ENCODE measurements at regions not wholly inside any gene's neighbourhood (a gene's known extent, or its start where the extent isn't known, plus 50 kb on each side); places are given as distances from the start of the nearest gene placed in this dataset.

- ATAC-seq (no peak), DNase-seq (no peak)
- Mint-ChIP-seq H3K9me3 (no peaks in the 10 kb centered on the region), H3K36me3 (no peaks in the 10 kb centered on the region), H3K4me1 (no peaks in the 10 kb centered on the region), H3K27me3 (ENCODE audit: low read depth in 2 of 2) (peaks cover 0 to 3% of the 10 kb centered on the region in 2 donors), H3K27ac (no peak overlapping the region), H3K4me3 (no peak overlapping the region)
- H3K9me3 ChIP-seq (ENCODE audit: control insufficient read depth, insufficient read depth, low read length) = no peaks in the 10 kb centered on the region
- H3K36me3 ChIP-seq (ENCODE audit: control insufficient read depth, insufficient read depth, low read length) = no peaks in the 10 kb centered on the region
- 93% methylated on average over 4 of the region's 4 CpGs for WGBS (ENCODE audit: insufficient coverage)
- intact Hi-C loops (cut with micrococcal nuclease) = no loop called here
- H3K27ac ChIP-seq (ENCODE audit: low read length) = no peak overlapping the region
- no peak for TF ChIP-seq CTCF (IDR thresholded peaks at IDR 0.05)
- no peaks in the 10 kb centered on the region for H3K4me1 ChIP-seq (ENCODE audit: control insufficient read depth, insufficient read depth, low read length)
- H3K4me3 ChIP-seq (ENCODE audit: low read length) = no peak overlapping the region
- no peaks in the 10 kb centered on the region for H3K27me3 ChIP-seq (ENCODE audit: control insufficient read depth, insufficient read depth, low read length)
Measured at GRCh38 chr13:44803390-44803789, 185.9 kb downstream of the NUFIP1 start.

DNA sequence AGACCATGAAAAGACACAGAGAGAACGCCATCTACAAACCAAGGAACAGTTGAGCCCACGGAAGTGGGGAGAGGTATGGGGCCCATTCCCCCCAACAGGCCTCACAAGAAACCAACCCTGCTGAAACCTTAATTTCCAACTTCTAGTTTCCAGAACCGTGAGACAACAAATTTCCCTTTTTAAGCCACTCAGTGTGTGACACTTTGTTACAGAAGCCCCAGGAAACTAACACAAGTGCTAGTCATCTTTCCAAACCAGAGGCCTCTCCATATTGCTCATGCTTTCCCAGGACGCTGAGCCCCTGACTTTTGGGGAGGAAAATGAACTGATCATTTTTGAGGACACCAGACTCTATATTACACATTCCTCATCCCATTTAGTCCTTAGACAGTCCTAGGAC, 186.8 kb downstream of the NUFIP1 start:
- 71% methylated on average over 4 of the region's 4 CpGs for WGBS (ENCODE audit: insufficient coverage)
- no peak for DNase-seq

DNA sequence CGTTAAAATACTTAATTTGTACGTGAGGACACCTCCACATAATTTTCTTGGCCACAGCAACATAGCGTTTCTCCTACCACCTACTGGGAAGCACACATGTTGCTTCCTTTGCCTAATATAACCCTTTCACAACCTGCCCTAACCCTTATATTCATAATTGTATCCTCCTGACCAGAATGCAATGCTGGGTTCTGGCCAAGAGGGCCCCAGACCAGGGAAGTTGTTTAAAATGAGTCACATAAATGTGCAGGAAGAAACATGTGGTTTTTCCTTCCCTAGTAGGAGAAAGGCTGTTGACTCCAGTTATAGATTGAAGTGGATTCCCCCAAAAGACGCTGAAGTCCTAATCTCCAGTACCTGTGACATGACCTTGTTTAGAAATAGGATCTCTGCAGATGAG, 187.3 kb downstream of the NUFIP1 start:
- DNase-seq (no peak), ATAC-seq (no peak)
- Histone ChIP-seq H3K27ac (ENCODE audit: low read length) (no peak overlapping the region), H3K4me3 (ENCODE audit: low read length) (no peak overlapping the region), H3K27me3 (ENCODE audit: control insufficient read depth, insufficient read depth, low read length) (no peaks in the 10 kb centered on the region), H3K9me3 (ENCODE audit: control insufficient read depth, insufficient read depth, low read length) (no peaks in the 10 kb centered on the region), H3K4me1 (ENCODE audit: control insufficient read depth, insufficient read depth, low read length) (no peaks in the 10 kb centered on the region), H3K36me3 (ENCODE audit: control insufficient read depth, insufficient read depth, low read length) (no peaks in the 10 kb centered on the region)
- Mint-ChIP-seq H3K4me3 (no peak overlapping the region), H3K27ac (no peak overlapping the region), H3K9me3 (no peaks in the 10 kb centered on the region), H3K4me1 (no peaks in the 10 kb centered on the region), H3K36me3 (no peaks in the 10 kb centered on the region), H3K27me3 (ENCODE audit: low read depth in 2 of 2) (peaks cover 0 to 3% of the 10 kb centered on the region in 2 donors)
- 64% methylated on average over 4 of the region's 4 CpGs for WGBS (ENCODE audit: insufficient coverage)
- intact Hi-C loops (cut with micrococcal nuclease) = no loop called here
- TF ChIP-seq CTCF (IDR thresholded peaks at IDR 0.05) = no peak

More for the DNA sequence above, 186.8 kb downstream of the NUFIP1 start:
- Mint-ChIP-seq H3K27me3 (ENCODE audit: low read depth in 2 of 2) (peaks cover 0 to 3% of the 10 kb centered on the region in 2 donors), H3K4me1 (no peaks in the 10 kb centered on the region), H3K36me3 (no peaks in the 10 kb centered on the region), H3K9me3 (no peaks in the 10 kb centered on the region), H3K4me3 (no peak overlapping the region), H3K27ac (no peak overlapping the region)
- no peak for ATAC-seq
- TF ChIP-seq CTCF (IDR thresholded peaks at IDR 0.05) = no peak
- no peaks in the 10 kb centered on the region for H3K9me3 ChIP-seq (ENCODE audit: control insufficient read depth, insufficient read depth, low read length)
- intact Hi-C loops (cut with micrococcal nuclease) = no loop called here
- H3K27ac ChIP-seq (ENCODE audit: low read length) = no peak overlapping the region
- no peaks in the 10 kb centered on the region for H3K4me1 ChIP-seq (ENCODE audit: control insufficient read depth, insufficient read depth, low read length)
- H3K36me3 ChIP-seq (ENCODE audit: control insufficient read depth, insufficient read depth, low read length) = no peaks in the 10 kb centered on the region
- no peak overlapping the region for H3K4me3 ChIP-seq (ENCODE audit: low read length)
- no peaks in the 10 kb centered on the region for H3K27me3 ChIP-seq (ENCODE audit: control insufficient read depth, insufficient read depth, low read length)

DNA sequence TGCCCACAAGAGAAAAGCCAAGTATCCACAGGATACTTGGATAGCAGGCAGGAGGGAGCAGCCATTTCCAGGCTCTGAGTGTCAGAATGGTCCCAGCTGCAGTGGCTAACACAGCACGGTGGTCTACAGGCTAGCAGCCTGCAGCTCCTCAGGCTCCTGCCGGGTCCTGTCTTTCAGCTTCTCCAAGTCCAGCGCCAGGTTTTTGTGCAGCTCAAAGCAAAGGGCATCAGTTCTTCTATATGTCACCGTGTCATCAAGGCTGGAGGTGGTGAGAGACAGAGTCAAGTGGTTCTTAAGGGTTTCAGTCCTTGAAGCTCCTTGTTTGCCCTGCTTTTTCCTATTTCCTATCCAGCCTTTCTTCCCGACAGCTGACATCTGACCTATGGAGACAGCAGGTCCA, 188.6 kb downstream of the NUFIP1 start:
- no peak overlapping the region for H3K27ac ChIP-seq (ENCODE audit: low read length)
- no peaks in the 10 kb centered on the region for H3K9me3 ChIP-seq (ENCODE audit: control insufficient read depth, insufficient read depth, low read length)
- DNase-seq (no peak), ATAC-seq (no peak)
- TF ChIP-seq CTCF (IDR thresholded peaks at IDR 0.05) = no peak
- H3K4me3 ChIP-seq (ENCODE audit: low read length) = no peak overlapping the region
- no peaks in the 10 kb centered on the region for H3K36me3 Mint-ChIP-seq
- H3K4me3 Mint-ChIP-seq = no peak overlapping the region
- no peaks in the 10 kb centered on the region for H3K4me1 ChIP-seq (ENCODE audit: control insufficient read depth, insufficient read depth, low read length)
- peaks cover 0 to 3% of the 10 kb centered on the region in 2 donors for H3K27me3 Mint-ChIP-seq (ENCODE audit: low read depth in 2 of 2)
- intact Hi-C loops (cut with micrococcal nuclease) = no loop called here
- no peaks in the 10 kb centered on the region for H3K4me1 Mint-ChIP-seq
- WGBS (ENCODE audit: insufficient coverage) = 91% methylated on average over 5 of the region's 5 CpGs
- H3K27me3 ChIP-seq (ENCODE audit: control insufficient read depth, insufficient read depth, low read length) = no peaks in the 10 kb centered on the region
- no peaks in the 10 kb centered on the region for H3K9me3 Mint-ChIP-seq
- H3K36me3 ChIP-seq (ENCODE audit: control insufficient read depth, insufficient read depth, low read length) = no peaks in the 10 kb centered on the region
- H3K27ac Mint-ChIP-seq = no peak overlapping the region
